DOHH2 (cell line): ENCODE measurements at regions not wholly inside any gene's neighbourhood (a gene's known extent, or its start where the extent isn't known, plus 50 kb on each side); places are given as distances from the start of the nearest gene placed in this dataset.
"Not testable (repeated sequence)": the region's sequence is repeated elsewhere in the genome, so short reads cannot be mapped to it uniquely, and the experiment has no call there.

ENCODE experiments used
- H3F3A ChIP-seq: fragments of 200-600 bp; sonication (generic), shearing (Covaris generic); 2 replicates; pipeline ENCODE4 v1.6.0; 2016; ENCODE audit warnings: antibody characterized with exemption, mild to moderate bottlenecking; ENCODE audit not compliant: control insufficient read depth, insufficient read depth
- H3K27ac ChIP-seq: fragments of 200-600 bp; sonication (generic); 2 replicates; pipeline ENCODE4 v1.5.1; 2014; ENCODE audit warnings: low read depth, mild to moderate bottlenecking, low read length, moderate library complexity
- H3K27me3 ChIP-seq: fragments of 200-600 bp; sonication (generic); 2 replicates; pipeline ENCODE4 v1.6.1; 2014; ENCODE audit warnings: mild to moderate bottlenecking, low read length, mixed read lengths; ENCODE audit not compliant: control insufficient read depth
- H3K36me3 ChIP-seq: fragments of 200-600 bp; sonication (generic); 2 replicates; pipeline ENCODE4 v1.6.1; 2014; ENCODE audit warnings: mild to moderate bottlenecking, low read length, moderate library complexity, mixed read lengths; ENCODE audit not compliant: control insufficient read depth
- H3K4me1 ChIP-seq: fragments of 200-600 bp; sonication (generic); 2 replicates; pipeline ENCODE4 v1.6.1; 2014; ENCODE audit warnings: mild to moderate bottlenecking, low read length, mixed read lengths; ENCODE audit not compliant: control insufficient read depth
- H3K4me2 ChIP-seq: fragments of 200-600 bp; sonication (generic); 2 replicates; pipeline ENCODE4 v1.6.0; 2014; ENCODE audit warnings: mild to moderate bottlenecking, low read length, moderate library complexity
- H3K4me3 ChIP-seq: fragments of 200-600 bp; sonication (generic); 2 replicates; pipeline ENCODE4 v1.5.1; 2014; ENCODE audit warnings: mild to moderate bottlenecking, low read length, mixed read lengths
- H3K79me2 ChIP-seq: fragments of 200-600 bp; sonication (generic); 2 replicates; pipeline ENCODE4 v1.6.1; 2014; ENCODE audit warnings: mild to moderate bottlenecking, low read length, mixed read lengths; ENCODE audit not compliant: control insufficient read depth
- H3K9me2 ChIP-seq: fragments of 200-600 bp; sonication (generic); replicated peaks from 2 replicates; pipeline ENCODE4 v1.6.1; 2014; ENCODE audit warnings: mild to moderate bottlenecking, low read length, mixed read lengths; ENCODE audit not compliant: control insufficient read depth
- H3K9me3 ChIP-seq: fragments of 200-600 bp; sonication (generic); 2 replicates; pipeline ENCODE4 v1.6.1; 2014; ENCODE audit warnings: antibody characterized with exemption, low read length, mixed read lengths; ENCODE audit not compliant: control insufficient read depth, insufficient read depth
- H4K20me1 ChIP-seq: fragments of 200-600 bp; sonication (generic); 2 replicates; pipeline ENCODE4 v1.6.0; 2014; ENCODE audit warnings: low read depth, mild to moderate bottlenecking, antibody characterized with exemption, low read length, moderate library complexity; ENCODE audit not compliant: control insufficient read depth, insufficient read depth
- EZH2phosphoT487 ChIP-seq: fragments of 200-600 bp; sonication (generic); IDR thresholded peaks from 2 replicates; pipeline ENCODE4 v1.6.1; 2017; ENCODE audit warnings: borderline replicate concordance, mild to moderate bottlenecking, antibody characterized with exemption, low read length, moderate library complexity, mixed read lengths
- TF ChIP-seq, protein P1 (sequence below): fragments of 200-600 bp; sonication (generic); IDR thresholded peaks from one replicate; pipeline ENCODE4 v1.5.1; 2014; ENCODE audit warnings: antibody characterized with exemption, mild to moderate bottlenecking, low read depth, low read length; ENCODE audit not compliant: poor library complexity, severe bottlenecking

DNA sequence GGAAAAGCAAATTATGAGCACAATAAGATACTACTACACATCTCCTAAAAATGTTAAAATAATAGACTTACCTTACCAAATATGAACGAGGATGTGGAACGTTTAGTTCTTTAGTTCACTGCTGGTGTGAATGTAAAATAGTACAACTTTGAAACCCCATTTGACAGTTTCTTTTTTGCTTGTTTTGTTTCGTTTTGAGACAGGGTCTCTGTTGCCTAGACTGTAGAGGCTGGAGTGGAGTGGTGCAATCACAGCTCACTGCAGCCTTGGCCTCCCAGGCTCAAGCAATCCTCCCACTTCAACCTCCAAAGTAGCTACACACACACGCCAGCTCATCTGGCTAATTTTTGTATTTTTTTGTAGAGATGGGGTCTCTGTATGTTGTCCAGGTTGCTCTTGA lies 136.4 kb upstream of the FAR2 start:
- H3K4me1 ChIP-seq = no peaks in the 10 kb centered on the region
- no peaks in the 10 kb centered on the region for H3K36me3 ChIP-seq
- no peak overlapping the region for H3K4me3 ChIP-seq
- TF ChIP-seq, protein P1, sequence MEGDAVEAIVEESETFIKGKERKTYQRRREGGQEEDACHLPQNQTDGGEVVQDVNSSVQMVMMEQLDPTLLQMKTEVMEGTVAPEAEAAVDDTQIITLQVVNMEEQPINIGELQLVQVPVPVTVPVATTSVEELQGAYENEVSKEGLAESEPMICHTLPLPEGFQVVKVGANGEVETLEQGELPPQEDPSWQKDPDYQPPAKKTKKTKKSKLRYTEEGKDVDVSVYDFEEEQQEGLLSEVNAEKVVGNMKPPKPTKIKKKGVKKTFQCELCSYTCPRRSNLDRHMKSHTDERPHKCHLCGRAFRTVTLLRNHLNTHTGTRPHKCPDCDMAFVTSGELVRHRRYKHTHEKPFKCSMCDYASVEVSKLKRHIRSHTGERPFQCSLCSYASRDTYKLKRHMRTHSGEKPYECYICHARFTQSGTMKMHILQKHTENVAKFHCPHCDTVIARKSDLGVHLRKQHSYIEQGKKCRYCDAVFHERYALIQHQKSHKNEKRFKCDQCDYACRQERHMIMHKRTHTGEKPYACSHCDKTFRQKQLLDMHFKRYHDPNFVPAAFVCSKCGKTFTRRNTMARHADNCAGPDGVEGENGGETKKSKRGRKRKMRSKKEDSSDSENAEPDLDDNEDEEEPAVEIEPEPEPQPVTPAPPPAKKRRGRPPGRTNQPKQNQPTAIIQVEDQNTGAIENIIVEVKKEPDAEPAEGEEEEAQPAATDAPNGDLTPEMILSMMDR = no peak
- no peak for TF ChIP-seq EZH2phosphoT487
- no peaks in the 10 kb centered on the region for H3K9me3 ChIP-seq
- no peaks in the 10 kb centered on the region for H3K27me3 ChIP-seq
- H3K9me2 ChIP-seq = no peaks in the 10 kb centered on the region
- H3K79me2 ChIP-seq = no peaks in the 10 kb centered on the region
- H3K4me2 ChIP-seq = no peak overlapping the region
- H4K20me1 ChIP-seq = no peaks in the 10 kb centered on the region
- H3F3A ChIP-seq = no peaks in the 10 kb centered on the region
- no peak overlapping the region for H3K27ac ChIP-seq

DNA sequence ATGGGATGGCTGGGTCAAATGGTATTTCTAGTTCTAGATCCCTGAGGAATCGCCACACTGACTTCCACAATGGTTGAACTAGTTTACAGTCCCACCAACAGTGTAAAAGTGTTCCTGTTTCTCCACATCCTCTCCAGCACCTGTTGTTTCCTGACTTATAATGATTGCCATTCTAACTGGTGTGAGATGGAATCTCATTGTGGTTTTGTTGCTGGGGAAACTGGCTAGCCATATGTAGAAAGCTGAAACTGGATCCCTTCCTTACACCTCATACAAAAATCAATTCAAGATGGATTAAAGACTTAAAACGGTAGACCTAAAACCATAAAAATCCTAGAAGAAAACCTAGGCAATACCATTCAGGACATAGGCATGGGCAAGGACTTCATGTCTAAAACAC lies 131.5 kb upstream of the FAR2 start:
- H3K4me2 ChIP-seq, H3K27ac ChIP-seq, H4K20me1 ChIP-seq, H3K9me2 ChIP-seq, H3K4me3 ChIP-seq, H3K36me3 ChIP-seq, H3K27me3 ChIP-seq, H3K9me3 ChIP-seq, H3K79me2 ChIP-seq, H3F3A ChIP-seq, H3K4me1 ChIP-seq: not testable (repeated sequence)

DNA sequence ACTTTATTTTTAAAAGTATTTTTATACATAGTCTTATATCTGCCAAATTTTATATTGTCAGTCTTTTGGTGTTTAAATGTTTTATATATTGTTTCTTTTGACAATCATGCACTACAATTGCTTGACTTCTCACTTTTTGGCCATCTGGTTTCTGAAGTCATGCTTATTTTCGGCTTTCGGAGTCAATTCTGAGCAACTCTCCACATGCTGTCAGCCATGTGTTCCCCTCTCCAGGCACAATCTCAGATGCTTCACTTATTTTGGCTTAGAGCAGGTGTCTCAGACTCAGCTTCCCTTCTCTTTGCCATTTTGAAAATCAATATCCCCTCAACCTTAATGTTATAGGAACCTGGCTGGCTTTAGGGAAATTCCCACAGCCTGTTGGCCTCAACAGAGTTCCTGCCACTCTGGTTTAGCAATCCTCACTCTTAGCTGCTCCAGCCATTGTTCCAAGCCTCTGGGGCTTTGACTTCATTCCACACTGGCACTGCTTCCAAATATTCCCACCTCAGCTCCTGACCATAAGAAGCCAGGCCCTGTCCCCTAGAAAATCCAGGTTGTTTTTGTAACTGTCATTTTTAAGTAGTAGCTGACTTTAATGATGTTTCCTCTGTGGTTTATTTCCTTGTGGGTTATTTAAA lies 125.5 kb upstream of the FAR2 start:
- H3K36me3 ChIP-seq = no peaks in the 10 kb centered on the region

DNA sequence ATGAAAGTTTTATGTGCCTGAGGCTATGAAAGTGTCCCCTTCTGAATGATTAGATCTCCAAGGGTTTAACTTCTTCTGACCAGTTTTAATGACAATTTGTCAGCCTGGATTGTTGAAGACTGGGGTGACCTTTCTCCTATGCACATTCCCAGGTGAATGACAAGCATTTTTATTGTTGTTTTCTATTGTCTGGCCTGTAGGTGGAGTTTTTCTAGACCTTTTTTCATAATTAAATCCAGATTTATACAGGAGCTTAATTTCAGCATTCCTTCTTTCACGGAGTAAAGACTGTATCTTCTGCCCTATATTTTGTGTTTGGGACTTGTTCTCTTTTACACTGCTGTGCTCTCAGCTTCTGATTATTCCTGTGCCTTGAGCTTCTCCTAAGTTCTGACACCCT lies 125.0 kb upstream of the FAR2 start:
- H3K27me3 ChIP-seq = no peaks in the 10 kb centered on the region
- H3K27ac ChIP-seq = no peak overlapping the region
- TF ChIP-seq, protein P1 = peak; percentile 33
- TF ChIP-seq EZH2phosphoT487 = no peak
- H3K4me1 ChIP-seq = no peaks in the 10 kb centered on the region
- no peaks in the 10 kb centered on the region for H3K36me3 ChIP-seq
- H3K4me2 ChIP-seq = no peak overlapping the region
- H3F3A ChIP-seq = no peaks in the 10 kb centered on the region
- no peaks in the 10 kb centered on the region for H3K79me2 ChIP-seq
- no peaks in the 10 kb centered on the region for H3K9me2 ChIP-seq
- no peaks in the 10 kb centered on the region for H4K20me1 ChIP-seq
- no peaks in the 10 kb centered on the region for H3K9me3 ChIP-seq
- H3K4me3 ChIP-seq = no peak overlapping the region

More for the DNA sequence above, 125.5 kb upstream of the FAR2 start:
- Histone ChIP-seq H3K4me3 (no peak overlapping the region), H3K27ac (no peak overlapping the region), H4K20me1 (no peaks in the 10 kb centered on the region), H3K79me2 (no peaks in the 10 kb centered on the region), H3F3A (no peaks in the 10 kb centered on the region), H3K4me2 (no peak overlapping the region), H3K4me1 (no peaks in the 10 kb centered on the region), H3K9me2 (no peaks in the 10 kb centered on the region), H3K27me3 (no peaks in the 10 kb centered on the region), H3K9me3 (no peaks in the 10 kb centered on the region)
- TF ChIP-seq, protein P1 = no peak
- no peak for TF ChIP-seq EZH2phosphoT487
